IMR-90 (cell line): ENCODE measurements at regions not wholly inside any gene's neighbourhood (a gene's known extent, or its start where the extent isn't known, plus 50 kb on each side); places are given as distances from the start of the nearest gene placed in this dataset.

ENCODE experiments used
- ATAC-seq: fragments of 200-7000 bp; cut with Tn5 transposase; 2 replicates; pipeline ENCODE4 v1.9.1; 2020; ENCODE audit warnings: low read depth, mild to moderate bottlenecking, moderate library complexity
- BruUV-seq: library from RNA; stranded (reverse); fragments of 400-500 nt; replicated peaks from 2 replicates; lab custom pipeline; 2021; lab: Mats Ljungman, UMichigan
- CTCF ChIA-PET: fragments of 300-600 bp; formaldehyde crosslinking; extraction: SDS; loops from one replicate; lab custom pipeline; 2021; ENCODE audit warnings: antibody characterized with exemption; lab: Yijun Ruan, JAX
- POLR2A ChIA-PET: fragments of 300-600 bp; sonication (Branson Sonifier 250); formaldehyde crosslinking; loops from one replicate; lab custom pipeline; 2022; ENCODE audit warnings: antibody characterized with exemption; ENCODE audit not compliant: unreplicated experiment; lab: Charles Lee
- DNase-seq: peaks from one replicate; pipeline ENCODE4 v3.0.0; 2013
- H2AFZ ChIP-seq: replicated peaks from 2 replicates; pipeline ENCODE3; 2013; ENCODE audit warnings: low read length, mild to moderate bottlenecking; ENCODE audit not compliant: poor library complexity
- H2AK5ac ChIP-seq: 2 replicates; pipeline ENCODE4 v1.6.1; 2013; ENCODE audit warnings: low read depth, low read length, inconsistent platforms
- H2AK9ac ChIP-seq: replicated peaks from 2 replicates; pipeline ENCODE3; 2013; ENCODE audit warnings: mild to moderate bottlenecking, low read depth, low read length, moderate library complexity; ENCODE audit not compliant: poor library complexity
- H2BK120ac ChIP-seq: 2 replicates; pipeline ENCODE4 v1.6.1; 2013; ENCODE audit warnings: low read depth, low read length, inconsistent platforms
- H2BK15ac ChIP-seq: 3 replicates; pipeline ENCODE4 v1.6.1; 2013; ENCODE audit warnings: low read depth, low read length, inconsistent platforms
- H2BK20ac ChIP-seq: 2 replicates; pipeline ENCODE4 v1.6.1; 2013; ENCODE audit warnings: low read depth, mild to moderate bottlenecking, inconsistent platforms, low read length, moderate library complexity
- H2BK5ac ChIP-seq: 2 replicates; pipeline ENCODE4 v1.6.1; 2013; ENCODE audit warnings: mild to moderate bottlenecking, low read depth, low read length, inconsistent platforms; ENCODE audit not compliant: poor library complexity, severe bottlenecking
- H3K14ac ChIP-seq: replicated peaks from 2 replicates; pipeline ENCODE4 v1.6.1; 2013; ENCODE audit warnings: low read depth, low read length, inconsistent platforms
- H3K18ac ChIP-seq: 2 replicates; pipeline ENCODE4 v1.6.1; 2013; ENCODE audit warnings: low read depth, low read length, control low read depth
- H3K23ac ChIP-seq: 2 replicates; pipeline ENCODE4 v1.6.1; 2013; ENCODE audit warnings: low read depth, low read length, inconsistent platforms
- H3K27ac ChIP-seq: 2 replicates; pipeline ENCODE4 v1.5.1; 2013; ENCODE audit warnings: mild to moderate bottlenecking, control low read depth, low read length; ENCODE audit not compliant: insufficient read depth
- H3K27me3 ChIP-seq: 2 replicates; pipeline ENCODE4 v1.6.1; 2013; ENCODE audit warnings: low read length; ENCODE audit not compliant: control insufficient read depth, insufficient read depth
- H3K36me3 ChIP-seq: 2 replicates; pipeline ENCODE4 v1.6.1; 2013; ENCODE audit warnings: low read length, mixed read lengths; ENCODE audit not compliant: control insufficient read depth, insufficient read depth
- H3K4ac ChIP-seq: 2 replicates; pipeline ENCODE4 v1.6.1; 2013; ENCODE audit warnings: low read depth, low read length, inconsistent platforms
- H3K4me1 ChIP-seq: 2 replicates; pipeline ENCODE4 v1.6.1; 2013; ENCODE audit warnings: low read length, mixed read lengths; ENCODE audit not compliant: control insufficient read depth, insufficient read depth
- H3K4me2 ChIP-seq: 2 replicates; pipeline ENCODE4 v1.6.1; 2013; ENCODE audit warnings: low read depth, mild to moderate bottlenecking, control low read depth, low read length, moderate library complexity
- H3K4me3 ChIP-seq: 2 replicates; pipeline ENCODE4 v1.5.1; 2013; ENCODE audit warnings: low read depth, mild to moderate bottlenecking, control low read depth, low read length, moderate library complexity; ENCODE audit not compliant: insufficient read depth
- H3K56ac ChIP-seq: 2 replicates; pipeline ENCODE4 v1.6.1; 2013; ENCODE audit warnings: low read length, inconsistent platforms; ENCODE audit not compliant: insufficient read depth; ENCODE audit errors: extremely low read depth
- H3K79me1 ChIP-seq, 2 experiments: 2 replicates each; pipeline ENCODE4 v1.6.1; 2013; ENCODE audit warnings: low read length in 2 of 2, inconsistent platforms in 1 of 2, low read depth in 1 of 2
- H3K9ac ChIP-seq: 2 replicates; pipeline ENCODE4 v1.6.1; 2013; ENCODE audit warnings: low read depth, low read length, control low read depth
- H3K9me1 ChIP-seq: 2 replicates; pipeline ENCODE4 v1.6.1; 2013; ENCODE audit warnings: low read length, inconsistent platforms; ENCODE audit not compliant: insufficient read depth
- H3K9me3 ChIP-seq: 2 replicates; pipeline ENCODE4 v1.6.1; 2013; ENCODE audit warnings: low read length; ENCODE audit not compliant: control insufficient read depth, insufficient read depth
- H4K20me1 ChIP-seq: 2 replicates; pipeline ENCODE4 v1.6.1; 2013; ENCODE audit warnings: low read length, inconsistent platforms; ENCODE audit not compliant: insufficient read depth
- H4K5ac ChIP-seq: 2 replicates; pipeline ENCODE4 v1.6.1; 2013; ENCODE audit warnings: mild to moderate bottlenecking, low read depth, low read length, control low read depth
- H4K8ac ChIP-seq, 2 experiments: 2 replicates each; pipeline ENCODE4 v1.6.1; 2013; ENCODE audit warnings: low read depth in 2 of 2, low read length in 2 of 2, control low read depth in 1 of 2, inconsistent platforms in 1 of 2
- H4K91ac ChIP-seq: 2 replicates; pipeline ENCODE4 v1.6.1; 2013; ENCODE audit warnings: low read depth, low read length, inconsistent platforms; ENCODE audit not compliant: insufficient read depth
- FOS ChIP-seq: fragments of 150-350 bp; IDR thresholded peaks from 2 replicates; pipeline ENCODE4 v1.6.1; 2016; ENCODE audit warnings: low read depth, low read length
- MAFK ChIP-seq: IDR thresholded peaks from 2 replicates; pipeline ENCODE4 v1.6.1; 2012; ENCODE audit warnings: low read depth, low read length, improper control_type of control experiment
- USF2 ChIP-seq: fragments of 150-350 bp; IDR thresholded peaks from 2 replicates; pipeline ENCODE4 v1.6.1; 2017; ENCODE audit warnings: mild to moderate bottlenecking, antibody characterized with exemption, low read length, low read depth
- WGBS, 2 experiments: methylation state at CpG; one replicate each; pipeline versions ENCODE4 v1.1.5 to v1.1.7; 2013; ENCODE audit warnings: missing lambda C conversion rate in 2 of 2; ENCODE audit not compliant: insufficient read length in 1 of 2; ENCODE audit errors: extremely low coverage in 2 of 2; 5-methylcytosine and 5-hydroxymethylcytosine counted together
- dilution Hi-C: fragments of 300-500 bp; cut with HindIII; formaldehyde crosslinking; loops from one replicate; pipeline ENCODE4 v1.14.3; 2018; ENCODE audit warnings: low sequenced_read_pairs; ENCODE audit not compliant: unreplicated experiment
- in situ Hi-C: fragments of 300-500 bp; cut with MboI; formaldehyde crosslinking; loops from 3 replicates; pipeline ENCODE4 v1.14.3; 2019; ENCODE audit warnings: low sequenced_read_pairs, inconsistent platforms, mixed read lengths
- intact Hi-C: fragments of 100-400 bp; cut with micrococcal nuclease; formaldehyde crosslinking; loops from 2 replicates; pipeline ENCODE4 v1.10.0; 2022

GRCh38 chr3:154864947-154865346 is 215.2 kb upstream of the MME start:
- Histone ChIP-seq H4K8ac (no peak overlapping the region), H3K4me3 (no peak overlapping the region), H3K14ac (no peak overlapping the region), H2BK20ac (no peak overlapping the region), H3K4me2 (no peak overlapping the region), H2AK9ac (no peak overlapping the region), H2BK120ac (no peak overlapping the region), H3K56ac (no peak overlapping the region), H3K27me3 (no peaks in the 10 kb centered on the region), H2BK5ac (no peak overlapping the region), H2AFZ (no peak overlapping the region), H2AK5ac (no peak overlapping the region), H3K36me3 (no peaks in the 10 kb centered on the region), H3K4me1 (peaks cover 1% of the 10 kb centered on the region; the same call in 1 of the 2 replicates), H3K9me3 (no peaks in the 10 kb centered on the region), H4K91ac (no peak overlapping the region), H3K9ac (no peak overlapping the region), H3K4ac (no peak overlapping the region), H3K9me1 (no peaks in the 10 kb centered on the region), H4K20me1 (no peaks in the 10 kb centered on the region), H3K18ac (no peak overlapping the region; the same call in 1 of the 2 replicates), H3K23ac (no peak overlapping the region), H4K5ac (no peak overlapping the region), H2BK15ac (no peak overlapping the region), H3K27ac (no peak overlapping the region), H3K79me1 (no peaks in the 10 kb centered on the region)
- TF ChIP-seq MAFK = no peak
- no peak for TF ChIP-seq USF2
- no peak for TF ChIP-seq FOS
- dilution Hi-C loops (no loop called here), in situ Hi-C loops (no loop called here), intact Hi-C loops (no loop called here)
- DNase-seq (no peak), ATAC-seq (peak; percentile 11; the same call in 1 of the 2 replicates)
- ChIA-PET CTCF (interaction anchor here (1.1 to 1.4 kb wide), 2 partner anchors 18 to 458 kb away, joined by 3 to 4 read pairs; no protein-coding TSS in a partner anchor), POLR2A (no interaction called here)
- WGBS, 2 experiments = no CpG with 5 or more reads among the region's 1 CpG
- no TSS peak for BruUV-seq
